ENCODE measurements at regions not wholly inside any gene's neighbourhood (a gene's known extent, or its start where the extent isn't known, plus 50 kb on each side); places are given as distances from the start of the nearest gene placed in this dataset.

DNA sequence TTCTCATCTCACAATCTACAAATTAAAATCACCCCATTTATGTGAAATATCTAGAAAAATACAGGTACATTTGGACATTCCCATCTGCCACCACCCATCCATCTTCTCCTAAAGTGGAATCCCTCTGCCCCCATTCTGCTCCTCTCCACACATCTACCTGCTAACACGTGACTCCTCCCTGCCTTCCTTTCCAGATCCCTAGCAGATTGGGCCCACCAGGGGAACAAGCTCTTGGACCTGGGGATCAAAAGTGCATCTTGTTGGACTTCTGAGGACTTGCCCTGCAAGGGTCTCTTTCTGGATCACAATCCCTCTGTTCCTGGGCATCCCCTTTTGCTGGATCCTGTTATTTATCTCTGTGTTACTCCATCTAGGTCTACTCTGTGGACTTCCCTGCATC is 107.6 kb downstream of the ZNF280B start (continued):
- TF ChIP-seq, protein P1, sequence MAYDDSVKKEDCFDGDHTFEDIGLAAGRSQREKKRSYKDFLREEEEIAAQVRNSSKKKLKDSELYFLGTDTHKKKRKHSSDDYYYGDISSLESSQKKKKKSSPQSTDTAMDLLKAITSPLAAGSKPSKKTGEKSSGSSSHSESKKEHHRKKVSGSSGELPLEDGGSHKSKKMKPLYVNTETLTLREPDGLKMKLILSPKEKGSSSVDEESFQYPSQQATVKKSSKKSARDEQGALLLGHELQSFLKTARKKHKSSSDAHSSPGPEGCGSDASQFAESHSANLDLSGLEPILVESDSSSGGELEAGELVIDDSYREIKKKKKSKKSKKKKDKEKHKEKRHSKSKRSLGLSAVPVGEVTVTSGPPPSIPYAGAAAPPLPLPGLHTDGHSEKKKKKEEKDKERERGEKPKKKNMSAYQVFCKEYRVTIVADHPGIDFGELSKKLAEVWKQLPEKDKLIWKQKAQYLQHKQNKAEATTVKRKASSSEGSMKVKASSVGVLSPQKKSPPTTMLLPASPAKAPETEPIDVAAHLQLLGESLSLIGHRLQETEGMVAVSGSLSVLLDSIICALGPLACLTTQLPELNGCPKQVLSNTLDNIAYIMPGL (CRISPR knock-in tag; IDR thresholded peaks at IDR 0.05; ENCODE audit: borderline replicate concordance) = no peak
- TF ChIP-seq CHD4 (IDR thresholded peaks at IDR 0.05; ENCODE audit: borderline replicate concordance) (no peak), SREBF2 (IDR thresholded peaks at IDR 0.05) (no peak), EP300 (IDR thresholded peaks at IDR 0.05) (no peak), MYC (IDR thresholded peaks at IDR 0.05; ENCODE audit: borderline replicate concordance, low read length) (no peak), SMC3 (IDR thresholded peaks at IDR 0.05) (no peak), HOXB5 (CRISPR knock-in tag; IDR thresholded peaks at IDR 0.05) (no peak), POLR2A (IDR thresholded peaks at IDR 0.05; ENCODE audit: low read length) (no peak)

DNA sequence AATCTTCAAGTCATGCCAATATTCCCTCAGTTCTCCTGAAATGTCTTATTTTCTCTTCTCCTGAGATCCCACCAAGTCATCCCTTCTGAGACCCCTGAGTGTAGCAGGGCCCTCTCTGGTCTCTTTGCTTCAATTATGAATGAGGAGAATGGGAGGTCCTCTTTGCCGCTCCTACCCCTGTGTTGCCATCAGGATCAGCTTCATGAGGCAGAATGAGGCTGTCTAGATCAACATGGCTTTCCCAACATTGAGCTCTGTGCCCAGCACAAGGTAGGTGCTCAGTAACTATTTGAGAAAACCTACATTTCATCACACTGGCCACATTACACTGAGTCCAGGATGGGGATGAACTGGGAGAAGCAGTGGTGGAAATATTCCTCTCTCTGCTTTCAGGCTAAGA is 107.2 kb downstream of the ZNF280B start:
- H3K4me3 ChIP-seq = no peak overlapping the region
- peaks cover 12% of the 10 kb centered on the region for H3K4me1 ChIP-seq
- DNase-seq (ENCODE audit: low read depth in 1 of 2, low spot score in 1 of 2) (no peak), FAIRE-seq (no peak), ATAC-seq (no peak)
- no peaks in the 10 kb centered on the region for H3K9me3 ChIP-seq
- H3K4me2 ChIP-seq = no peak overlapping the region
- H3K27ac ChIP-seq = no peak overlapping the region
- POLR2A ChIA-PET = no interaction called here
- 63% methylated on average over 1 of the region's 1 CpG for WGBS (ENCODE audit: missing lambda C conversion rate)
- TF ChIP-seq CHD2 (IDR thresholded peaks at IDR 0.05; ENCODE audit: low read length, partially characterized antibody) (no peak), FOXS1 (CRISPR knock-in tag; IDR thresholded peaks at IDR 0.05) (no peak), RNF2 (IDR thresholded peaks at IDR 0.05; ENCODE audit: borderline replicate concordance, low read depth) (no peak), HOXA7 (CRISPR knock-in tag; IDR thresholded peaks at IDR 0.05) (no peak), SMC3 (IDR thresholded peaks at IDR 0.05) (no peak), MAZ (IDR thresholded peaks at IDR 0.05; ENCODE audit: borderline replicate concordance, low read depth, low read length) (no peak), ZSCAN20 (CRISPR knock-in tag; IDR thresholded peaks at IDR 0.05) (no peak), NFE2L2 (conservative IDR thresholded peaks at IDR 0.05; ENCODE audit: low read length) (no peak), MYC (IDR thresholded peaks at IDR 0.05; ENCODE audit: borderline replicate concordance, low read length) (no peak), RAD21 (conservative IDR thresholded peaks at IDR 0.05 in 1 of 2, IDR thresholded peaks at IDR 0.05 in 1 of 2) (no peak), CBX8 (IDR thresholded peaks at IDR 0.05) (no peak), ESRRA (IDR thresholded peaks at IDR 0.05; ENCODE audit: borderline replicate concordance, low read length) (no peak), CHD4 (IDR thresholded peaks at IDR 0.05; ENCODE audit: borderline replicate concordance) (no peak), ZC3H11A (IDR thresholded peaks at IDR 0.05) (no peak), POLR2A (IDR thresholded peaks at IDR 0.05; ENCODE audit: low read length) (no peak)
- TF ChIP-seq, protein P2, sequence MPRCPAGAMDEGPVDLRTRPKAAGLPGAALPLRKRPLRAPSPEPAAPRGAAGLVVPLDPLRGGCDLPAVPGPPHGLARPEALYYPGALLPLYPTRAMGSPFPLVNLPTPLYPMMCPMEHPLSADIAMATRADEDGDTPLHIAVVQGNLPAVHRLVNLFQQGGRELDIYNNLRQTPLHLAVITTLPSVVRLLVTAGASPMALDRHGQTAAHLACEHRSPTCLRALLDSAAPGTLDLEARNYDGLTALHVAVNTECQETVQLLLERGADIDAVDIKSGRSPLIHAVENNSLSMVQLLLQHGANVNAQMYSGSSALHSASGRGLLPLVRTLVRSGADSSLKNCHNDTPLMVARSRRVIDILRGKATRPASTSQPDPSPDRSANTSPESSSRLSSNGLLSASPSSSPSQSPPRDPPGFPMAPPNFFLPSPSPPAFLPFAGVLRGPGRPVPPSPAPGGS (IDR thresholded peaks at IDR 0.05) = no peak
- TF ChIP-seq, protein P3, sequence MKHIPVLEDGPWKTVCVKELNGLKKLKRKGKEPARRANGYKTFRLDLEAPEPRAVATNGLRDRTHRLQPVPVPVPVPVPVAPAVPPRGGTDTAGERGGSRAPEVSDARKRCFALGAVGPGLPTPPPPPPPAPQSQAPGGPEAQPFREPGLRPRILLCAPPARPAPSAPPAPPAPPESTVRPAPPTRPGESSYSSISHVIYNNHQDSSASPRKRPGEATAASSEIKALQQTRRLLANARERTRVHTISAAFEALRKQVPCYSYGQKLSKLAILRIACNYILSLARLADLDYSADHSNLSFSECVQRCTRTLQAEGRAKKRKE (CRISPR knock-in tag; IDR thresholded peaks at IDR 0.05; ENCODE audit: low read depth) = no peak
- TF ChIP-seq, protein P4, sequence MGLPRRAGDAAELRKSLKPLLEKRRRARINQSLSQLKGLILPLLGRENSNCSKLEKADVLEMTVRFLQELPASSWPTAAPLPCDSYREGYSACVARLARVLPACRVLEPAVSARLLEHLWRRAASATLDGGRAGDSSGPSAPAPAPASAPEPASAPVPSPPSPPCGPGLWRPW (IDR thresholded peaks at IDR 0.05) = no peak
- TF ChIP-seq, protein P5, sequence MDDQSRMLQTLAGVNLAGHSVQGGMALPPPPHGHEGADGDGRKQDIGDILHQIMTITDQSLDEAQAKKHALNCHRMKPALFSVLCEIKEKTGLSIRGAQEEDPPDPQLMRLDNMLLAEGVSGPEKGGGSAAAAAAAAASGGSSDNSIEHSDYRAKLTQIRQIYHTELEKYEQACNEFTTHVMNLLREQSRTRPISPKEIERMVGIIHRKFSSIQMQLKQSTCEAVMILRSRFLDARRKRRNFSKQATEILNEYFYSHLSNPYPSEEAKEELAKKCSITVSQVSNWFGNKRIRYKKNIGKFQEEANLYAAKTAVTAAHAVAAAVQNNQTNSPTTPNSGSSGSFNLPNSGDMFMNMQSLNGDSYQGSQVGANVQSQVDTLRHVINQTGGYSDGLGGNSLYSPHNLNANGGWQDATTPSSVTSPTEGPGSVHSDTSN (IDR thresholded peaks at IDR 0.05) = no peak
- CTCF ChIA-PET = no interaction called here

Data from A549 (cell line).